A549 (cell line): ENCODE measurements at regions not wholly inside any gene's neighbourhood (a gene's known extent, or its start where the extent isn't known, plus 50 kb on each side); places are given as distances from the start of the nearest gene placed in this dataset.

ENCODE experiments used
- ATAC-seq, 2 experiments: fragments of 200-7000 bp in 1 of 2; fragments of >200 bp in 1 of 2; cut with Nextera tagmentation in 1 of 2; cut with Tn5 transposase in 1 of 2; 3 replicates each; pipeline versions ENCODE4 v1.8.0 to v1.9.1; 2018 to 2020; ENCODE audit warnings: mild to moderate bottlenecking in 1 of 2, moderate library complexity in 1 of 2
- CTCF ChIA-PET: fragments of 300-600 bp; sonication (Branson Sonifier 250); formaldehyde crosslinking; extraction: SDS; loops from one replicate; lab custom pipeline; 2021; ENCODE audit warnings: antibody characterized with exemption, inconsistent platforms; lab: Yijun Ruan, JAX
- POLR2A ChIA-PET: fragments of 350-600 bp; formaldehyde crosslinking; extraction: SDS; loops from one replicate; lab custom pipeline; 2021; ENCODE audit warnings: antibody characterized with exemption, inconsistent platforms; lab: Yijun Ruan, JAX
- DNase-seq, 2 experiments: peaks; one replicate each; pipeline versions ENCODE4 v3.0.0 to v3.0.0-alpha.2; 2011 to 2016; ENCODE audit warnings: low read depth in 1 of 2, low spot score in 1 of 2
- FAIRE-seq: peaks from 2 replicates; lab custom pipeline; 2011; peaks lifted over from hg19 to GRCh38; lab: Jason Lieb, UNC
- H3K27ac ChIP-seq, 2 experiments: fragments of >200 bp; sonication (Bioruptor Twin); formaldehyde crosslinking; 3 replicates each; pipeline ENCODE4 v1.5.1; 2016 to 2017
- H3K4me1 ChIP-seq: fragments of >200 bp; sonication (Bioruptor Twin); formaldehyde crosslinking; 3 replicates; pipeline ENCODE4 v1.6.1; 2016
- H3K4me2 ChIP-seq: fragments of >200 bp; sonication (Bioruptor Twin); formaldehyde crosslinking; 3 replicates; pipeline ENCODE4 v1.6.1; 2016
- H3K4me3 ChIP-seq: fragments of >200 bp; sonication (Bioruptor Twin); formaldehyde crosslinking; 3 replicates; pipeline ENCODE4 v1.5.1; 2016
- H3K9me3 ChIP-seq: fragments of >200 bp; sonication (Bioruptor Twin); formaldehyde crosslinking; 3 replicates; pipeline ENCODE4 v1.6.1; 2016
- BHLHE40 ChIP-seq: IDR thresholded peaks from 2 replicates; pipeline ENCODE4 v1.6.1; 2012; ENCODE audit warnings: low read depth, low read length, inconsistent platforms
- CBX8 ChIP-seq: fragments of 200-600 bp; sonication (generic); IDR thresholded peaks from 2 replicates; pipeline ENCODE4 v1.6.1; 2016
- CHD4 ChIP-seq: fragments of 200-600 bp; sonication (generic); IDR thresholded peaks from 2 replicates; pipeline ENCODE4 v1.6.1; 2016; ENCODE audit warnings: antibody characterized with exemption, mild to moderate bottlenecking, borderline replicate concordance
- CTCF ChIP-seq: fragments of >200 bp; sonication (Bioruptor Twin); formaldehyde crosslinking; IDR thresholded peaks from 3 replicates; pipeline ENCODE4 v1.5.1; 2016
- E2F6 ChIP-seq: IDR thresholded peaks from 2 replicates; pipeline ENCODE4 v1.6.1; 2012; ENCODE audit warnings: low read depth, borderline replicate concordance
- EHF ChIP-seq: fragments of 250-450 bp; sonication (Bioruptor Pico); IDR thresholded peaks from 2 replicates; pipeline ENCODE4 v1.5.0; 2020; ENCODE audit warnings: mild to moderate bottlenecking
- ELK1 ChIP-seq: fragments of 150-350 bp; IDR thresholded peaks from 2 replicates; pipeline ENCODE4 v1.6.1; 2014; ENCODE audit warnings: low read depth, mild to moderate bottlenecking, low read length
- EP300 ChIP-seq, 2 experiments: fragments of >200 bp; sonication (Bioruptor Twin); formaldehyde crosslinking; IDR thresholded peaks; 2 replicates in 1 of 2; 3 replicates in 1 of 2; pipeline ENCODE4 v1.6.1; 2016 to 2017
- ESRRA ChIP-seq: fragments of 150-350 bp; IDR thresholded peaks from 2 replicates; pipeline ENCODE4 v1.6.1; 2014; ENCODE audit warnings: mild to moderate bottlenecking, low read length, borderline replicate concordance
- FOSL2 ChIP-seq, 2 experiments: fragments of 450-650 bp in 1 of 2; fragments of >200 bp in 1 of 2; sonication (Bioruptor Twin) in 1 of 2; formaldehyde crosslinking; IDR thresholded peaks; 2 replicates each; pipeline versions ENCODE4 v1.5.0 to v1.6.1; 2016 to 2020; ENCODE audit warnings: mild to moderate bottlenecking in 1 of 2, moderate library complexity in 1 of 2
- FOXS1 ChIP-seq: fragments of 250-450 bp; sonication (Bioruptor Pico); IDR thresholded peaks from 2 replicates; pipeline ENCODE4 v1.5.0; 2020; ENCODE audit warnings: mild to moderate bottlenecking, moderate library complexity
- GATA3 ChIP-seq: IDR thresholded peaks from 2 replicates; pipeline ENCODE4 v1.6.1; 2012; ENCODE audit warnings: borderline replicate concordance
- JUN ChIP-seq, 2 experiments: fragments of >200 bp; sonication (Bioruptor Twin); formaldehyde crosslinking; IDR thresholded peaks; 2 replicates in 1 of 2; 3 replicates in 1 of 2; pipeline ENCODE4 v1.6.1; 2016 to 2017
- JUNB ChIP-seq: fragments of >200 bp; sonication (Bioruptor Twin); formaldehyde crosslinking; IDR thresholded peaks from 2 replicates; pipeline ENCODE4 v1.6.1; 2016
- KDM5A ChIP-seq: fragments of 200-600 bp; sonication (generic); IDR thresholded peaks from 2 replicates; pipeline ENCODE4 v1.6.1; 2016; ENCODE audit warnings: antibody characterized with exemption, mild to moderate bottlenecking
- MAX ChIP-seq: IDR thresholded peaks from 2 replicates; pipeline ENCODE4 v1.6.1; 2012
- MYC ChIP-seq: IDR thresholded peaks from 2 replicates; pipeline ENCODE4 v1.6.1; 2012; ENCODE audit warnings: mild to moderate bottlenecking, inconsistent platforms, low read length, improper control_type of control experiment, borderline replicate concordance
- PHF8 ChIP-seq: fragments of 200-600 bp; sonication (generic); IDR thresholded peaks from 2 replicates; pipeline ENCODE4 v1.6.1; 2016; ENCODE audit warnings: low read depth, mild to moderate bottlenecking, antibody characterized with exemption, moderate library complexity, borderline replicate concordance
- POLR2A ChIP-seq: IDR thresholded peaks from 2 replicates; pipeline ENCODE4 v1.6.1; 2012; ENCODE audit warnings: mild to moderate bottlenecking, low read length
- POLR2AphosphoS2 ChIP-seq: conservative IDR thresholded peaks from 2 replicates; pipeline ENCODE4 v1.6.1; 2012; ENCODE audit warnings: low read length, improper control_type of control experiment, inconsistent platforms
- RCOR1 ChIP-seq: fragments of 150-350 bp; IDR thresholded peaks from 2 replicates; pipeline ENCODE4 v1.6.1; 2014; ENCODE audit warnings: antibody characterized with exemption, low read length, low read depth
- REST ChIP-seq: fragments of 200-600 bp; sonication (generic); IDR thresholded peaks from 2 replicates; pipeline ENCODE4 v1.6.1; 2016; ENCODE audit warnings: antibody characterized with exemption, mild to moderate bottlenecking, moderate library complexity
- RFX5 ChIP-seq: fragments of 450-650 bp; IDR thresholded peaks from 2 replicates; pipeline ENCODE4 v1.7.1; 2014; ENCODE audit warnings: antibody characterized with exemption, mild to moderate bottlenecking, moderate library complexity
- RNF2 ChIP-seq: fragments of 200-600 bp; sonication (generic); IDR thresholded peaks from 2 replicates; pipeline ENCODE4 v1.6.1; 2016; ENCODE audit warnings: low read depth, mild to moderate bottlenecking, antibody characterized with exemption, moderate library complexity, borderline replicate concordance
- SMC3 ChIP-seq: fragments of >200 bp; sonication (Bioruptor Twin); formaldehyde crosslinking; IDR thresholded peaks from 3 replicates; pipeline ENCODE4 v1.6.1; 2018; ENCODE audit warnings: inconsistent platforms
- TFCP2L1 ChIP-seq: fragments of 250-450 bp; sonication (Bioruptor Pico); IDR thresholded peaks from 2 replicates; pipeline ENCODE4 v1.5.0; 2021; ENCODE audit warnings: mild to moderate bottlenecking
- ZFP36 ChIP-seq: fragments of 450-650 bp; IDR thresholded peaks from 2 replicates; pipeline ENCODE4 v1.6.1; 2014; ENCODE audit warnings: borderline replicate concordance; ENCODE audit not compliant: partially characterized antibody
- ZSCAN20 ChIP-seq: fragments of 250-450 bp; sonication (Bioruptor Pico); IDR thresholded peaks from 2 replicates; pipeline ENCODE4 v1.8.0; 2022; ENCODE audit warnings: mild to moderate bottlenecking, moderate library complexity
- WGBS: methylation state at CpG from one replicate; pipeline ENCODE4 v1.1.6; 2017; ENCODE audit errors: missing lambda C conversion rate; 5-methylcytosine and 5-hydroxymethylcytosine counted together

GRCh38 chr12:87283886-87284285 lies 745.3 kb downstream of the C12orf50 start:
- Histone ChIP-seq H3K27ac (no peak overlapping the region), H3K4me2 (no peak overlapping the region), H3K9me3 (no peaks in the 10 kb centered on the region), H3K4me3 (no peak overlapping the region), H3K4me1 (no peaks in the 10 kb centered on the region)
- ChIA-PET POLR2A (no interaction called here), CTCF (no interaction called here)
- DNase-seq (no peak), ATAC-seq (no peak), FAIRE-seq (no peak)
- TF ChIP-seq E2F6 (no peak), MAX (no peak), POLR2A (no peak), MYC (no peak)

GRCh38 chr12:87283111-87283510 lies 746.1 kb downstream of the C12orf50 start:
- Histone ChIP-seq H3K4me2 (no peak overlapping the region), H3K4me1 (no peaks in the 10 kb centered on the region), H3K4me3 (no peak overlapping the region), H3K9me3 (no peaks in the 10 kb centered on the region), H3K27ac (no peak overlapping the region)
- no peak for TF ChIP-seq PHF8
- no peak for TF ChIP-seq RNF2
- no peak for TF ChIP-seq ZFP36
- TF ChIP-seq CBX8, result no peak
- TF ChIP-seq POLR2AphosphoS2, result no peak
- TF ChIP-seq BHLHE40, result no peak
- TF ChIP-seq ESRRA, result no peak
- no peak for TF ChIP-seq ZSCAN20 (CRISPR knock-in tag)
- TF ChIP-seq EHF, result no peak
- TF ChIP-seq MAX, result no peak
- TF ChIP-seq TFCP2L1, result no peak
- no peak for TF ChIP-seq POLR2A
- TF ChIP-seq ELK1, result no peak
- TF ChIP-seq SMC3, result no peak
- no peak for TF ChIP-seq GATA3
- TF ChIP-seq EP300 (IDR thresholded peaks at IDR 0.05), result no peak
- FAIRE-seq (no peak), DNase-seq (no peak), ATAC-seq (no peak)
- ChIA-PET CTCF (no interaction called here), POLR2A (no interaction called here)

GRCh38 chr12:87280893-87281292 lies 748.3 kb downstream of the C12orf50 start:
- Histone ChIP-seq H3K27ac (no peak overlapping the region), H3K4me1 (no peaks in the 10 kb centered on the region), H3K4me2 (no peak overlapping the region; the same call in 2 of the 3 replicates), H3K4me3 (no peak overlapping the region), H3K9me3 (no peaks in the 10 kb centered on the region)
- DNase-seq, result no peak
- 94% methylated on average over 1 of the region's 1 CpG for WGBS
- FAIRE-seq, result peak; percentile 68
- ChIA-PET CTCF (interaction anchor here (1.4 kb wide), 1 partner anchor 567 kb away, joined by 3 read pairs; no protein-coding TSS in a partner anchor), POLR2A (no interaction called here)
- ATAC-seq, result no peak
- TF ChIP-seq RCOR1, result no peak
- no peak for TF ChIP-seq REST
- TF ChIP-seq CHD4, result no peak
- no peak for TF ChIP-seq EP300 (IDR thresholded peaks at IDR 0.05)
- TF ChIP-seq GATA3, result no peak
- TF ChIP-seq CTCF, result no peak
- no peak for TF ChIP-seq FOXS1
- no peak for TF ChIP-seq RFX5
- no peak for TF ChIP-seq POLR2AphosphoS2
- no peak for TF ChIP-seq KDM5A
- TF ChIP-seq JUNB, result no peak
- TF ChIP-seq MAX, result no peak
- TF ChIP-seq FOSL2 (IDR thresholded peaks at IDR 0.05), result no peak
- TF ChIP-seq FOSL2 (CRISPR knock-in tag; IDR thresholded peaks at IDR 0.05), result no peak
- no peak for TF ChIP-seq ZSCAN20 (CRISPR knock-in tag)
- no peak for TF ChIP-seq JUN (IDR thresholded peaks at IDR 0.05)
